ACC112 (cell line): ENCODE measurements at regions not wholly inside any gene's neighbourhood (a gene's known extent, or its start where the extent isn't known, plus 50 kb on each side); places are given as distances from the start of the nearest gene placed in this dataset.

Experiments
- H2AFZ ChIP-seq: fragments of 200-600 bp; sonication (generic); one replicate; pipeline ENCODE4 v1.6.0; 2017; ENCODE audit warnings: antibody characterized with exemption, low read length; ENCODE audit not compliant: unreplicated experiment
- H3K27ac ChIP-seq: fragments of 200-600 bp; sonication (generic); 2 replicates; pipeline ENCODE4 v1.5.1; 2014; ENCODE audit warnings: low read depth, mild to moderate bottlenecking, antibody characterized with exemption, low read length, moderate library complexity
- H3K27me3 ChIP-seq: fragments of 200-600 bp; sonication (generic); 2 replicates; pipeline ENCODE4 v1.6.1; 2014; ENCODE audit warnings: mild to moderate bottlenecking, antibody characterized with exemption, low read length, moderate library complexity, mixed read lengths; ENCODE audit not compliant: insufficient read depth
- H3K36me3 ChIP-seq: fragments of 200-600 bp; sonication (generic); 2 replicates; pipeline ENCODE4 v1.6.1; 2016; ENCODE audit warnings: mild to moderate bottlenecking, antibody characterized with exemption, low read length, moderate library complexity, mixed read lengths; ENCODE audit not compliant: insufficient read depth
- H3K4me1 ChIP-seq: fragments of 200-600 bp; sonication (generic); one replicate; pipeline ENCODE4 v1.6.1; 2016; ENCODE audit warnings: low read length, mixed read lengths; ENCODE audit not compliant: insufficient read depth, unreplicated experiment, control insufficient read depth
- H3K4me3 ChIP-seq: fragments of 200-600 bp; sonication (generic); 2 replicates; pipeline ENCODE4 v1.5.1; 2014; ENCODE audit warnings: mild to moderate bottlenecking, low read depth, low read length
- H3K79me2 ChIP-seq: fragments of 200-600 bp; sonication (generic); one replicate; pipeline ENCODE4 v1.6.0; 2016; ENCODE audit warnings: low read length; ENCODE audit not compliant: control insufficient read depth, unreplicated experiment, insufficient read depth

DNA sequence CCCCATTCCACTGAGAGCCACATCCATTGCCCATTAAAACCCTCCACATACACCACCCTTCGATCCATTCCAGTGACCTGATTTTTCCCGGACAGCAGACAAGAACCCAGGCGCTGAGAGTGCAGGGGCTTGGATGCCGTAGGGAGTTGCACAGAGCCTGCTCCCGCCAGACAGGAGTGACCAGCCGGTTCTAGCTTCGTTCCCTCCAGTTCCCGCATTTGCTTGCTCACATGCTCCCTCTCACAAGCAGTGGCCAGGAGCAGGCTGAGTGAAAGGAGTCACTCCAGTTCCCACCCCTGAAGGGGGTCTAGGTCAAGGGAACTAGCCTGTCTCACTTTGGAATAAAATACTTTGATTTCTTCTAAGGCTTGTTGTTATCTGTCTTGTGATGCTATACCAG, 119.5 kb downstream of the SKIDA1 start:
- Histone ChIP-seq H3K79me2 (no peaks in the 10 kb centered on the region), H3K4me3 (no peak overlapping the region), H3K4me1 (peaks cover 24% of the 10 kb centered on the region), H3K27me3 (no peaks in the 10 kb centered on the region), H2AFZ (no peak overlapping the region), H3K27ac (no peak overlapping the region), H3K36me3 (no peaks in the 10 kb centered on the region)

DNA sequence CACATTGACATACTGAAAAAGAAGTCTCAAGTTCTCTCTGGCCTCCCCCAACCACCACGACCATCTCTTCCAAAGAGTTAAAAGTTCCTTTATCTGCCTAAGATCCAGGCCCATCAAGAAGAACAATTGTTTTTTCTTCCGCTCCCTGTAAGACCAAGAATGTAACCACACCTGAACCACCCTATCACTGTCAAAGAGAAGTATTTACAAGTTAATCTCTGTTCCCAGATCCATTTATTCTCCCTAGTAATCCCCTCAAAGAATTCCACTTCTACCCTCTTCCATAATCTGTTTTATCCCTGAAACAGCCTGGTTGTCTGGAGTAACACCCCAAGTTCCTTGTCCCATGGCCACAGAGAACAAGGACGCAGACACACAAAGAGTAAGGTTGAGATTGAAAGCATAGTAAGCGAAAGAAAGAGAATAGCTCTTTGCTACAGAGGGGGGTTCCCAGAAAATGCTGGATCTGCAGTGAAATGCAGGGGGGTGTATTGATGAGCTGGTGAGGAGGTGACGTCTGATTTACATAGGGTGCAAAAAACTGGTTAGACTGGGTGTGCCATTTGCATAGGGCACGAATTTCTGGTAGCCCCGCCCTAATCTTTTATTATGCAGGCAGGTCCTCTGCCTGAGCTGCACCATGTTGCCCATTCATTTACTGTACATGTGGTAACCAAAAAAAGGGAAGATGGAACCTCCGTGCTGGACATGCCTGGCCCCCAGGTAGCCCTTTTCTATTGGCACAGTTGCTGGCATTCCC, 122.0 kb downstream of the SKIDA1 start:
- H3K27me3 ChIP-seq: no peaks in the 10 kb centered on the region
- H3K79me2 ChIP-seq: no peaks in the 10 kb centered on the region
- peaks cover 46% of the 10 kb centered on the region for H3K4me1 ChIP-seq
- no peak overlapping the region for H3K4me3 ChIP-seq
- H3K36me3 ChIP-seq: no peaks in the 10 kb centered on the region
- no peak overlapping the region for H2AFZ ChIP-seq
- no peak overlapping the region for H3K27ac ChIP-seq

DNA sequence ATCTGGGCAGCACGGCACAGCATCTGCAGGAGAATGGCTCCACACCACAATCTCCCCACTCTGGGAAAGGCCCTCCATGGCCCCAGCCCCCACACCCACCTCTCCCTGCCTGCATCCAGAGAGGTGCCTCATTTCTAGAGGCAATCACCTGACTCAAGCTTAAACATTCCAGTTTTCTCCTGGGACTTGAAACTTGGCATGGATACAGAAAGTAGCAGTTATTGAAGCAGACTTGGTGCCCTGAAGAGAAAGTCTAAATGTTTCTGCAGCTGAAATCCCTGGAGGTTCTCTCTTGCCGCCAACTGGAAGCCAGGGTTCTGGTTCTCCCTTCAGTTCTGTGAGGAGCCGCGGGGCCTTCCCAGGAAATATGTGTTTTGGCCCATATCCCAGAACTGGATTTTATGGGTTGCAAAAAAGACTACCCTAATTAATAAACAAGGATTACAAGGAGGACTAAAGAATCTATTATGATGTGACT, 122.8 kb downstream of the SKIDA1 start:
- peaks cover 50% of the 10 kb centered on the region for H3K4me1 ChIP-seq
- H3K27ac ChIP-seq: no peak overlapping the region
- no peak overlapping the region for H3K4me3 ChIP-seq
- H3K27me3 ChIP-seq: no peaks in the 10 kb centered on the region
- H3K36me3 ChIP-seq: no peaks in the 10 kb centered on the region
- H2AFZ ChIP-seq: no peak overlapping the region
- no peaks in the 10 kb centered on the region for H3K79me2 ChIP-seq

DNA sequence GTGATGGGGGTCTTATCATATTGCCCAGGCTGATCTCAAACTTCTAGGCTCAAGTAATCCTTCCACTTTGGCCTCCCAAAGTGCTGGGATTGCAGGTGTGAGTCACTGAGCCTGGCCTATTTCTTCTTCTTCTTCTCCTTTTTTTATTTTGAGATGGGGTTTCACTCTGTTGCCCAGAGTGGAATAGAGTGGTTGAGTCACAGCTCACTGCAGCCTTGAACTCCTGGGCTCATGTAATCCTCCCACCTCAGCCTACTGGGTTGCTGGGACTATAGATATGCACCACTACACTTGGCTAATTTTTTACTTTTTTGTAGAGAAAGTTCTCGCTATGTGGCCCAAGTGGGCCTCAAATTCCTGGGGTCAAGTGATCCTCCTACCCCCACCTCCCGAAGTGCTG, 124.3 kb downstream of the SKIDA1 start:
- peaks cover 40% of the 10 kb centered on the region for H3K4me1 ChIP-seq
- no peak overlapping the region for H2AFZ ChIP-seq
- no peaks in the 10 kb centered on the region for H3K27me3 ChIP-seq
- no peak overlapping the region for H3K27ac ChIP-seq
- H3K36me3 ChIP-seq: no peaks in the 10 kb centered on the region
- no peaks in the 10 kb centered on the region for H3K79me2 ChIP-seq
- H3K4me3 ChIP-seq: no peak overlapping the region

DNA sequence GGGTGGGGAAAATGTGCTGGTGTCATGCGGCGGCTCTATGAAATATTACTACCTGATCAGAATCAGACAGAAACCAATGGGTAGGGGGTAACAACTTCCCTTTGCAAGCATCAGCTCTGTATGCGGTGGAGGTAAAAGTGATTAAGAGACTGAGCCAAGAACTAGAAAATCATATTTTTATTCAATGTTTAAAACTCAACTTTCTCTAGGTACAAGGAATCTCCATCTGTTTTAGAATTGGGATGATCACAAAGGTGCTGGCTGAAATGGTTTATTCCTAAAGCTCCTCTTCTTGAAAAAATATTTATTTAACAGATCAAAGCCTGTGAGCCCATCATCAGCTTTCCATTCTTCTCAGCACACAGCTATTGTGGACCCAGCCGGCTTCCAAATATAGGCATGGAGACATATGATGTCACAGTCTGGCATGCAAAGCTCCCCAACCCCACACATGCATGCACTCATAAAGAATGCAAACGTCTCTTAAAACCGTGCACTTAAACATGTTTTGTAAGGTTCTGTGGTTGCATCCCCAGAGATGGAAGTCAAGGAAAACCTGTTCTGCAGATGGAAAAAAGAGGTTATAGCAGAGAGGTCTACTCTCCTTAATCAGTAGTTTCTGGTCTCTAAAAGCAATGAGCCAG, 126.0 kb downstream of the SKIDA1 start:
- H3K79me2 ChIP-seq: no peaks in the 10 kb centered on the region
- peak overlapping the region; percentile 48; the same call in 1 of the 2 replicates for H3K4me3 ChIP-seq
- H3K27me3 ChIP-seq: no peaks in the 10 kb centered on the region
- H3K36me3 ChIP-seq: no peaks in the 10 kb centered on the region
- H2AFZ ChIP-seq: peak overlapping the region; percentile 16
- H3K4me1 ChIP-seq: peaks cover 40% of the 10 kb centered on the region
- peak overlapping the region; percentile 78 for H3K27ac ChIP-seq

DNA sequence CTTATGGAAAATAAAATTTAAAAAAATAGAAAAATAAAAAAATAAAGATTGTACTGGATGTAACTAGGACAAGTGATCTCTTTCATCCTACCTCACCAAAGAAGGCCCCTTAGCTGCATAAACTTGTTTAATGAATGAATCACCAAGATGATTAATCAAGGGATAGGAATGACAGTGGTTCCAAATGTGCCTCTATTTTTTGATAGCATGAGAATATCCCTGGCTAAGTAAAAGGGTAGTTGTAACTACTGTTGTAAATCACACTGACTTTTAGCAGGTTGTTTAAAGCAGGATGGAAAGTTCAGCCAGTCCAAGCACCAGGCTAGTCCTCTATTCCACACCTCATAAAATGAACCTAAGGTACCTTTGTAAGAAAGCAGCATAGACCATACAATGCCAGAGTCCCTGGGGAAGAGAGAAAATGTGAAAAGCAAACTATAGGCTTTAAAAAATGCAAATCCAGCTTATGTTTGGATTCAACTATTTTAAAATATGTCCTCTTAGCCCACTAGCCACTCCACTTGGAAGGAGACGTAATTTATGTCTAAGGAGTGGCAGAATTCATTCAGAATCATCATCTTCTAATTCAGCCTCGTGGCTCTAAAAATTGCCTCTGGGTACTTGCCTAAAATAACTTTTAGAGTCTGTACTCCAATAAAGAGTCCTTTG, 126.8 kb downstream of the SKIDA1 start:
- no peaks in the 10 kb centered on the region for H3K27me3 ChIP-seq
- no peaks in the 10 kb centered on the region for H3K36me3 ChIP-seq
- peak overlapping the region; percentile 16 for H2AFZ ChIP-seq
- H3K4me1 ChIP-seq: peaks cover 40% of the 10 kb centered on the region
- H3K27ac ChIP-seq: peak overlapping the region; percentile 78
- no peaks in the 10 kb centered on the region for H3K79me2 ChIP-seq
- H3K4me3 ChIP-seq: peak overlapping the region; percentile 48; the same call in 1 of the 2 replicates

DNA sequence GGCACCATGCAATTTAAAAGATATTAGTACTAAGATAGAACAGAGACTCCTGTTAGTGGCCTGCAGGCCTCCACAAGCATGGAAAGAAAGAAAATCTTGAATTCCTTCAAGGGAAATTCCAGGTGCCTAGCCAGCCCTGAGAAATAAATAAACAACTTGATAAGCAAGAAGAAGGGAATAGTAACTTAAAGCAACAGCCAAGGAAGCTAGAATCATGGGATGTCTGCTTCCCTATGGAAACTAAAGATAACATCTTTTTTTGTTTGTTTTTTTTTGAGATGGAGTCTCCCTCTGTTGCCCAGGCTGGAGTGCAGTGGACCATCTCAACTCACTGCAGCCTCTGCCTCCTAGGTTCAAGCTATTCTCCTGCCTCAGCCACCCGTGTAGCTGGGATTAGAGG, 128.6 kb downstream of the SKIDA1 start:
- Histone ChIP-seq H3K27ac (no peak overlapping the region), H3K4me1 (peaks cover 28% of the 10 kb centered on the region), H3K27me3 (no peaks in the 10 kb centered on the region), H3K4me3 (no peak overlapping the region), H2AFZ (no peak overlapping the region), H3K79me2 (no peaks in the 10 kb centered on the region), H3K36me3 (no peaks in the 10 kb centered on the region)

DNA sequence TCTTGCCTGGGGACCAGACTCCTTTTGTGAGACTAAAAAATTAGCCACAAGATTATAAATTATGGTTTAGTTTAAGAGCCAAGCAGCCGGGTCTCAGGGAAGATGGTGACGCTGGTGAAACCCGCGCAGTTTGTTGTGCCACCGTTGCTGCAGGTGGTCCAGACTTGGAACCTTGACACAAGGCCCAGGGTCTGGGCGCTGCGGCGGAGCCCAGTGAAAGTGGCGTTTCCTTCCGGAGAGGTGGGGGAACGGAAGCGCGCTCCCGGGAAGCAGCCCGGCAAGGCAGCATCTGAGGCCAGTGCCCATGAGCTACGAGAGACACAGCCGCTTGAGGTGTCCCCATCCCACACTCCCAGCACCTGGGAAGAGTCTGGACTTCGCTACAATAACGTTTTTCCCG, 131.6 kb downstream of the SKIDA1 start:
- Histone ChIP-seq H3K4me1 (peaks cover 10% of the 10 kb centered on the region), H3K4me3 (no peak overlapping the region), H3K27ac (no peak overlapping the region), H3K36me3 (no peaks in the 10 kb centered on the region), H3K79me2 (no peaks in the 10 kb centered on the region), H3K27me3 (no peaks in the 10 kb centered on the region), H2AFZ (no peak overlapping the region)

DNA sequence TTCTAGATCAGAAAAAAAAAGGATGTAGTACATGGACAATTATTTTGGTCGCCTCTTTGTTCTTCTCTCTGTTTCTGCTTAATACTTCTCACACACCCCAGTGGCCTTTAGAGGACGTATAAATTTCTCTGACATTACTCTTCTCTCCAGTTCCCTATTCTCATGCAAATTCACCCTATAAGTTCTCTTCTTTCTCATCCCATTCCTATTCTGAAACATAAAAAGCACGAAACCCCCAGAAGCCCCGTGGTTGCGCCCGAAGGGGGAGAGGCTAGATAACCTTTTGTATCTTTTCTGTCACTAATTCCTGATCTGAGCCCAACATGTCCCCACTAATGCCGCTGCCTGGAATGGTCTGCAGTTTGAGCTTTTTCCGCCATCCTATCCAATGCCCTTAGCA, 136.9 kb downstream of the SKIDA1 start:
- no peak overlapping the region for H3K27ac ChIP-seq
- H2AFZ ChIP-seq: no peak overlapping the region
- no peak overlapping the region for H3K4me3 ChIP-seq
- H3K79me2 ChIP-seq: no peaks in the 10 kb centered on the region
- no peaks in the 10 kb centered on the region for H3K4me1 ChIP-seq
- H3K36me3 ChIP-seq: no peaks in the 10 kb centered on the region
- no peaks in the 10 kb centered on the region for H3K27me3 ChIP-seq

DNA sequence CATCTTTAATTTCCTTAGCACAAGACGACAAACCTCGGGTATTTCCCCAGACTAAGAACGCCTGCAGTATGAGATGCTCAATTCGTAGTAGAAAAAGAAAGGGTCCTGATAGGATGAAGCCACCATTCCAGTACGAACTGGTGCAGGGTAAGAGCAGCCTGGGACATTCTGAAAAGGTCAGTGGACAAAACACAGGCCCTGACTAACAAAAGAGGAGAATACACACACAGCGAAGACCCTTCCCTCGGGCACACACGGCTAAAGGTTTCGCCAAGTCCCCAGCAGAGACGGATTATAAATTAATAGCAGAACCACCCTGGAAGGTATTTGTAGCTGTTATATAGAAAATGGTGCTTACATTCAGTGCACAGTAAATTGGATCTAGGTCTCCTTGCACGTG, 137.6 kb downstream of the SKIDA1 start:
- no peak overlapping the region for H3K27ac ChIP-seq

More for the DNA sequence above, 137.6 kb downstream of the SKIDA1 start:
- Histone ChIP-seq H2AFZ (no peak overlapping the region), H3K36me3 (no peaks in the 10 kb centered on the region), H3K4me3 (no peak overlapping the region), H3K27me3 (no peaks in the 10 kb centered on the region), H3K4me1 (no peaks in the 10 kb centered on the region), H3K79me2 (no peaks in the 10 kb centered on the region)
